GM12874 (cell line): ENCODE measurements at regions not wholly inside any gene's neighbourhood (a gene's known extent, or its start where the extent isn't known, plus 50 kb on each side); places are given as distances from the start of the nearest gene placed in this dataset.

Source experiments
- CTCF ChIP-seq: IDR thresholded peaks from 2 replicates; pipeline ENCODE4 v1.5.1; 2011; ENCODE audit warnings: low read depth, mild to moderate bottlenecking, control low read depth, low read length, moderate library complexity; ENCODE audit not compliant: insufficient read depth

- TF ChIP-seq CTCF = no peak
Observed at GRCh38 chr1:58406301-58407071, 140.0 kb downstream of the OMA1 start.

- TF ChIP-seq CTCF = no peak
Observed at GRCh38 chr1:58405660-58406059, 140.9 kb downstream of the OMA1 start.

- TF ChIP-seq CTCF = no peak
Observed at GRCh38 chr1:58403894-58404293, 142.6 kb downstream of the OMA1 start.

GRCh38 chr1:58402444-58402843 lies 144.1 kb downstream of the OMA1 start:
- TF ChIP-seq CTCF = no peak

- no peak for TF ChIP-seq CTCF
Observed at GRCh38 chr1:58401991-58402390, 144.5 kb downstream of the OMA1 start.

- no peak for TF ChIP-seq CTCF
Observed at GRCh38 chr1:58399176-58399575, 147.3 kb downstream of the OMA1 start.

- TF ChIP-seq CTCF = no peak
Observed at GRCh38 chr1:58398714-58399113, 147.8 kb downstream of the OMA1 start.
